Liver (tissue), 7 donors: ENCODE measurements at regions not wholly inside any gene's neighbourhood (a gene's known extent, or its start where the extent isn't known, plus 50 kb on each side); places are given as distances from the start of the nearest gene placed in this dataset.

Source experiments
- DNase-seq: peaks from one replicate; pipeline ENCODE4 v3.0.0-alpha.2; 2017; ENCODE audit warnings: low spot score
- H3K27ac ChIP-seq, 2 donors: one replicate each; pipeline ENCODE4 v1.7.0; 2013; ENCODE audit warnings: inconsistent platforms in 2 of 2, low read length in 2 of 2, control low read depth in 1 of 2, low read depth in 1 of 2, mild to moderate bottlenecking in 1 of 2
- H3K27me3 ChIP-seq, 4 donors: one replicate each; pipeline versions ENCODE4 v1.6.1 to v1.7.0; 2013; ENCODE audit warnings: low read length in 3 of 4, inconsistent platforms in 1 of 4, mild to moderate bottlenecking in 1 of 4, moderate library complexity in 1 of 4; ENCODE audit not compliant: control insufficient read depth in 4 of 4, insufficient read depth in 4 of 4
- H3K36me3 ChIP-seq, 4 donors: one replicate each; pipeline versions ENCODE4 v1.6.1 to v1.7.0; 2013; ENCODE audit warnings: low read length in 3 of 4, mild to moderate bottlenecking in 3 of 4, low read depth in 1 of 4, moderate library complexity in 1 of 4; ENCODE audit not compliant: control insufficient read depth in 4 of 4, insufficient read depth in 3 of 4
- H3K4me1 ChIP-seq, 4 donors: one replicate each; pipeline versions ENCODE4 v1.6.1 to v1.7.0; 2013; ENCODE audit warnings: low read length in 3 of 4, mild to moderate bottlenecking in 3 of 4, moderate library complexity in 1 of 4; ENCODE audit not compliant: control insufficient read depth in 4 of 4, insufficient read depth in 4 of 4
- H3K4me3 ChIP-seq, 3 donors: one replicate each; pipeline versions ENCODE4 v1.6.1 to v1.7.0; 2013; ENCODE audit warnings: low read length in 3 of 3, control low read depth in 1 of 3, low read depth in 1 of 3, mild to moderate bottlenecking in 1 of 3
- H3K9ac ChIP-seq, 2 donors: one replicate each; pipeline ENCODE4 v1.7.0; 2013; ENCODE audit warnings: low read length in 2 of 2, mild to moderate bottlenecking in 2 of 2, moderate library complexity in 2 of 2, control low read depth in 1 of 2, low read depth in 1 of 2
- H3K9me3 ChIP-seq, 4 donors: one replicate each; pipeline versions ENCODE4 v1.6.1 to v1.7.0; 2013; ENCODE audit warnings: low read length in 3 of 4; ENCODE audit not compliant: control insufficient read depth in 4 of 4
- ATF3 ChIP-seq: IDR thresholded peaks from 2 replicates; pipeline ENCODE4 v1.6.1; 2016; ENCODE audit warnings: antibody characterized with exemption
- EGR1 ChIP-seq, 2 donors: IDR thresholded peaks; 2 replicates each; pipeline ENCODE4 v1.6.1; 2016 to 2018; ENCODE audit warnings: antibody characterized with exemption in 2 of 2, low read depth in 2 of 2
- FOXA1 ChIP-seq: IDR thresholded peaks from 2 replicates; pipeline ENCODE4 v1.6.1; 2016; ENCODE audit warnings: antibody characterized with exemption
- FOXA2 ChIP-seq: IDR thresholded peaks from 2 replicates; pipeline ENCODE4 v1.6.1; 2016; ENCODE audit warnings: antibody characterized with exemption
- GABPA ChIP-seq, 2 donors: IDR thresholded peaks in 1 of 2; conservative IDR thresholded peaks in 1 of 2; 2 replicates each; pipeline ENCODE4 v1.6.1; 2016; ENCODE audit warnings: antibody characterized with exemption in 2 of 2, mild to moderate bottlenecking in 1 of 2, moderate library complexity in 1 of 2
- HNF4A ChIP-seq, 2 donors: conservative IDR thresholded peaks; 2 replicates each; pipeline ENCODE4 v1.6.1; 2016; ENCODE audit warnings: antibody characterized with exemption in 2 of 2, mild to moderate bottlenecking in 2 of 2
- HNF4G ChIP-seq: IDR thresholded peaks from 2 replicates; pipeline ENCODE4 v1.6.1; 2016; ENCODE audit warnings: antibody characterized with exemption
- JUND ChIP-seq, 2 donors: IDR thresholded peaks; 2 replicates each; pipeline ENCODE4 v1.6.1; 2016; ENCODE audit warnings: antibody characterized with exemption in 2 of 2
- NR2F2 ChIP-seq: IDR thresholded peaks from 2 replicates; pipeline ENCODE4 v1.6.1; 2016; ENCODE audit warnings: antibody characterized with exemption
- RAD21 ChIP-seq, 2 donors: IDR thresholded peaks; 2 replicates each; pipeline ENCODE4 v1.6.1; 2016; ENCODE audit warnings: antibody characterized with exemption in 2 of 2, mild to moderate bottlenecking in 2 of 2
- RXRA ChIP-seq, 2 donors: IDR thresholded peaks; 2 replicates each; pipeline ENCODE4 v1.6.1; 2017 to 2018; ENCODE audit warnings: antibody characterized with exemption in 2 of 2, mild to moderate bottlenecking in 1 of 2
- SP1 ChIP-seq: IDR thresholded peaks from 2 replicates; pipeline ENCODE4 v1.6.1; 2018; ENCODE audit warnings: antibody characterized with exemption, mild to moderate bottlenecking
- YY1 ChIP-seq: IDR thresholded peaks from 2 replicates; pipeline ENCODE4 v1.6.1; 2016; ENCODE audit warnings: antibody characterized with exemption, mild to moderate bottlenecking
- WGBS: extraction: QIAGEN DNeasy Blood & Tissue Kit; methylation state at CpG from one replicate; pipeline ENCODE4 v1.1.7; 2013; 5-methylcytosine and 5-hydroxymethylcytosine counted together
- TF ChIP-seq, protein P1 (sequence below): IDR thresholded peaks from 2 replicates; pipeline ENCODE4 v1.6.1; 2016; ENCODE audit warnings: antibody characterized with exemption
- TF ChIP-seq, protein P2 (sequence below): IDR thresholded peaks from 2 replicates; pipeline ENCODE4 v1.6.1; 2016; ENCODE audit warnings: antibody characterized with exemption, mild to moderate bottlenecking
- TF ChIP-seq, protein P3 (sequence below): IDR thresholded peaks from 2 replicates; pipeline ENCODE4 v1.6.1; 2016; ENCODE audit warnings: antibody characterized with exemption
- donor health status: healthy.
- donor health status: healthy.
- donor health status: healthy.
- donor health status: healthy.

DNA sequence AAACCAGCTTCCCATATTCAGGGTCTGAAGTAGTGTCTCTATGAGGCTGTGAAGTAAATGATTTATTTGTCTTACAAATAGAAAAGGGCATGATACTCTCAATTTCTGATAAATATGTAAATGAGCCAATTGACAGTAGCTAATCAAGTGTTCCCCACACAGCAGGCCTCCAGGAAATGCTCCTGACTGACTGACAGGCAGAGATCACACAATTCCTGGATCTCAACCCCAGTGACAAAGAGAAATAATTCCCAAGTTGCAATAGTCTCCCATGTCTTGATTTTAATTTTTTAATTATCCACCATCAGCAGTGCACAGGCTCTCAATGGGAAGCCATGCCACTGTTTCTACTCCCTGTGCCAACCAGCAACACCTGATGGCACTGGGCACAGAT lies 390.4 kb downstream of the SOX11 start:
- Histone ChIP-seq H3K9ac (no peak overlapping the region), H3K27ac (no peak overlapping the region), H3K9me3 (no peaks in the 10 kb centered on the region), H3K27me3 (no peaks in the 10 kb centered on the region), H3K36me3 (no peaks in the 10 kb centered on the region), H3K4me1 (no peaks in the 10 kb centered on the region), H3K4me3 (no peak overlapping the region)
- DNase-seq, result no peak
- TF ChIP-seq HNF4G (no peak), EGR1 (IDR thresholded peaks at IDR 0.05; ENCODE audit: low read depth in 2 of 2) (no peak), JUND (IDR thresholded peaks at IDR 0.05) (no peak), SP1 (no peak), ATF3 (no peak), FOXA1 (no peak), FOXA2 (no peak), RXRA (IDR thresholded peaks at IDR 0.05) (no peak)

DNA sequence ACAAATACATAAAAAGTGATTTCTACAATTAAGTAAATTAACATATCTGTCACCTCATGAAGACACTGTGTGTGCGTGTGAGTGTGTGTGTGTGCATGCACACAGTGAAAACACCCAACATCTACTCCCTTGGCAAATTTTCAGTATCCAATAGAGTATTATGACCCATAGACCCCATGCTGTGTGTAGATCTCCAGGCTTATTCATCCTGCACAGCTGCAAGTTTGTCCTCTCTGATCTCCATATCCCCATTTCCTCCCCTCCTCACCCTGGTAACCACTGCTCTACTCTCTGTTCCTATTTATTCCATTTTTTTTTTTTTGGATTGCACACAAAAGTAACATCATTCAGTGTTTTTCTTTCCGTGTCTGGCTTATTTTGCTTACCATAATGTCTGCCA lies 391.0 kb downstream of the SOX11 start:
- TF ChIP-seq GABPA (IDR thresholded peaks at IDR 0.05 in 1 of 2, conservative IDR thresholded peaks at IDR 0.05 in 1 of 2) (no peak), ATF3 (no peak), FOXA1 (no peak), SP1 (no peak)
- DNase-seq, result no peak
- no peaks in the 10 kb centered on the region for H3K36me3 ChIP-seq
- no peaks in the 10 kb centered on the region for H3K27me3 ChIP-seq
- H3K27ac ChIP-seq, result no peak overlapping the region
- no peak overlapping the region for H3K4me3 ChIP-seq
- H3K9ac ChIP-seq, result no peak overlapping the region
- WGBS, result 89% methylated on average over 2 of the region's 2 CpGs
- no peaks in the 10 kb centered on the region for H3K4me1 ChIP-seq
- no peaks in the 10 kb centered on the region for H3K9me3 ChIP-seq

GRCh38 chr2:6089474-6089873 lies 397.3 kb downstream of the SOX11 start:
- TF ChIP-seq HNF4A (conservative IDR thresholded peaks at IDR 0.05) (no peak), HNF4G (no peak), RAD21 (IDR thresholded peaks at IDR 0.05) (no peak), YY1 (no peak), EGR1 (IDR thresholded peaks at IDR 0.05; ENCODE audit: low read depth in 2 of 2) (no peak)
- TF ChIP-seq, protein P1, sequence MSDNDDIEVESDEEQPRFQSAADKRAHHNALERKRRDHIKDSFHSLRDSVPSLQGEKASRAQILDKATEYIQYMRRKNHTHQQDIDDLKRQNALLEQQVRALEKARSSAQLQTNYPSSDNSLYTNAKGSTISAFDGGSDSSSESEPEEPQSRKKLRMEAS, result no peak
- H3K27ac ChIP-seq, result no peak overlapping the region
- H3K4me3 ChIP-seq, result no peak overlapping the region
- no peaks in the 10 kb centered on the region for H3K9me3 ChIP-seq
- no peak for DNase-seq
- no peak overlapping the region for H3K9ac ChIP-seq
- WGBS, result 56% methylated on average over 3 of the region's 3 CpGs
- no peaks in the 10 kb centered on the region for H3K4me1 ChIP-seq
- no peaks in the 10 kb centered on the region for H3K27me3 ChIP-seq
- H3K36me3 ChIP-seq, result no peaks in the 10 kb centered on the region

- no peak overlapping the region for H3K4me3 ChIP-seq
- TF ChIP-seq RXRA (IDR thresholded peaks at IDR 0.05) (no peak), FOXA1 (no peak), EGR1 (IDR thresholded peaks at IDR 0.05; ENCODE audit: low read depth in 2 of 2) (no peak), HNF4G (no peak), SP1 (no peak), FOXA2 (no peak), NR2F2 (no peak), ATF3 (no peak), YY1 (no peak), GABPA (IDR thresholded peaks at IDR 0.05 in 1 of 2, conservative IDR thresholded peaks at IDR 0.05 in 1 of 2) (no peak), RAD21 (IDR thresholded peaks at IDR 0.05) (no peak), JUND (IDR thresholded peaks at IDR 0.05) (no peak)
- TF ChIP-seq, protein P2, sequence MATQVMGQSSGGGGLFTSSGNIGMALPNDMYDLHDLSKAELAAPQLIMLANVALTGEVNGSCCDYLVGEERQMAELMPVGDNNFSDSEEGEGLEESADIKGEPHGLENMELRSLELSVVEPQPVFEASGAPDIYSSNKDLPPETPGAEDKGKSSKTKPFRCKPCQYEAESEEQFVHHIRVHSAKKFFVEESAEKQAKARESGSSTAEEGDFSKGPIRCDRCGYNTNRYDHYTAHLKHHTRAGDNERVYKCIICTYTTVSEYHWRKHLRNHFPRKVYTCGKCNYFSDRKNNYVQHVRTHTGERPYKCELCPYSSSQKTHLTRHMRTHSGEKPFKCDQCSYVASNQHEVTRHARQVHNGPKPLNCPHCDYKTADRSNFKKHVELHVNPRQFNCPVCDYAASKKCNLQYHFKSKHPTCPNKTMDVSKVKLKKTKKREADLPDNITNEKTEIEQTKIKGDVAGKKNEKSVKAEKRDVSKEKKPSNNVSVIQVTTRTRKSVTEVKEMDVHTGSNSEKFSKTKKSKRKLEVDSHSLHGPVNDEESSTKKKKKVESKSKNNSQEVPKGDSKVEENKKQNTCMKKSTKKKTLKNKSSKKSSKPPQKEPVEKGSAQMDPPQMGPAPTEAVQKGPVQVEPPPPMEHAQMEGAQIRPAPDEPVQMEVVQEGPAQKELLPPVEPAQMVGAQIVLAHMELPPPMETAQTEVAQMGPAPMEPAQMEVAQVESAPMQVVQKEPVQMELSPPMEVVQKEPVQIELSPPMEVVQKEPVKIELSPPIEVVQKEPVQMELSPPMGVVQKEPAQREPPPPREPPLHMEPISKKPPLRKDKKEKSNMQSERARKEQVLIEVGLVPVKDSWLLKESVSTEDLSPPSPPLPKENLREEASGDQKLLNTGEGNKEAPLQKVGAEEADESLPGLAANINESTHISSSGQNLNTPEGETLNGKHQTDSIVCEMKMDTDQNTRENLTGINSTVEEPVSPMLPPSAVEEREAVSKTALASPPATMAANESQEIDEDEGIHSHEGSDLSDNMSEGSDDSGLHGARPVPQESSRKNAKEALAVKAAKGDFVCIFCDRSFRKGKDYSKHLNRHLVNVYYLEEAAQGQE, result no peak
- TF ChIP-seq, protein P3, sequence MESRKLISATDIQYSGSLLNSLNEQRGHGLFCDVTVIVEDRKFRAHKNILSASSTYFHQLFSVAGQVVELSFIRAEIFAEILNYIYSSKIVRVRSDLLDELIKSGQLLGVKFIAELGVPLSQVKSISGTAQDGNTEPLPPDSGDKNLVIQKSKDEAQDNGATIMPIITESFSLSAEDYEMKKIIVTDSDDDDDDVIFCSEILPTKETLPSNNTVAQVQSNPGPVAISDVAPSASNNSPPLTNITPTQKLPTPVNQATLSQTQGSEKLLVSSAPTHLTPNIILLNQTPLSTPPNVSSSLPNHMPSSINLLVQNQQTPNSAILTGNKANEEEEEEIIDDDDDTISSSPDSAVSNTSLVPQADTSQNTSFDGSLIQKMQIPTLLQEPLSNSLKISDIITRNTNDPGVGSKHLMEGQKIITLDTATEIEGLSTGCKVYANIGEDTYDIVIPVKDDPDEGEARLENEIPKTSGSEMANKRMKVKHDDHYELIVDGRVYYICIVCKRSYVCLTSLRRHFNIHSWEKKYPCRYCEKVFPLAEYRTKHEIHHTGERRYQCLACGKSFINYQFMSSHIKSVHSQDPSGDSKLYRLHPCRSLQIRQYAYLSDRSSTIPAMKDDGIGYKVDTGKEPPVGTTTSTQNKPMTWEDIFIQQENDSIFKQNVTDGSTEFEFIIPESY, result no peak
- TF ChIP-seq, protein P1, result no peak
- H3K4me1 ChIP-seq, result no peaks in the 10 kb centered on the region
- no peaks in the 10 kb centered on the region for H3K27me3 ChIP-seq
- WGBS, result 66% methylated on average over 3 of the region's 3 CpGs
- H3K9me3 ChIP-seq, result no peaks in the 10 kb centered on the region
- H3K27ac ChIP-seq, result no peak overlapping the region
- no peak overlapping the region for H3K9ac ChIP-seq
- H3K36me3 ChIP-seq, result no peaks in the 10 kb centered on the region
- no peak for DNase-seq
Measured at GRCh38 chr2:6103372-6103771, 411.2 kb downstream of the SOX11 start.
